ENCODE measurements at regions not wholly inside any gene's neighbourhood (a gene's known extent, or its start where the extent isn't known, plus 50 kb on each side); places are given as distances from the start of the nearest gene placed in this dataset.
"Not testable (repeated sequence)": the region's sequence is repeated elsewhere in the genome, so short reads cannot be mapped to it uniquely, and the experiment has no call there.

GRCh38 chrX:74251006-74251930 lies 52.7 kb upstream of the ZCCHC13 start:
- DNase-seq = no peak

GRCh38 chrX:74250574-74250973 lies 53.4 kb upstream of the ZCCHC13 start:
- DNase-seq = no peak

GRCh38 chrX:74249963-74250362 lies 54.0 kb upstream of the ZCCHC13 start:
- no peak for DNase-seq

- DNase-seq = no peak
Measured at GRCh38 chrX:74248889-74249288, 55.1 kb upstream of the ZCCHC13 start.

GRCh38 chrX:74246524-74246923 lies 57.5 kb upstream of the ZCCHC13 start:
- DNase-seq = no peak

- no peak for DNase-seq
Measured at GRCh38 chrX:74242484-74243138, 61.4 kb upstream of the ZCCHC13 start.

DNA sequence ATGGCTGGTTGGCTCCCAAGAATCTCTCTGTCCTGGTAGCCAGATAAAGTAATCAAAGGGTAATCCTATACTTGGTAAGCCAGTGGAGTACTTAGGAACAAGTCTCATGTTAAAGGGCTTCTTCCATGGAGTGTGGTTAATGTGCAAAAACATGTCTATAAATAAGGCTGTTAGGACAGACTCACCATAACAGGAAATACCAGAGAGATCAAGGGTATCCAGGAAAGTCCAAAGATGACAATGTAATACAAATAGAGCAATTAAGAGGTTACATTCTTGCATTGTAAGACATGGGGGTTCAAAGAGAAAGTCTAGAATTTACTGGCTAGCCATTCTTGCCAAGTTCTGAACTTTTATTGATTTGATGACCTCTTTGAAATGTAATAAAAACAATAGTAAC lies 61.9 kb upstream of the ZCCHC13 start:
- no peak for DNase-seq

GRCh38 chrX:74238771-74239170 lies 65.2 kb upstream of the ZCCHC13 start:
- DNase-seq = no peak

DNA sequence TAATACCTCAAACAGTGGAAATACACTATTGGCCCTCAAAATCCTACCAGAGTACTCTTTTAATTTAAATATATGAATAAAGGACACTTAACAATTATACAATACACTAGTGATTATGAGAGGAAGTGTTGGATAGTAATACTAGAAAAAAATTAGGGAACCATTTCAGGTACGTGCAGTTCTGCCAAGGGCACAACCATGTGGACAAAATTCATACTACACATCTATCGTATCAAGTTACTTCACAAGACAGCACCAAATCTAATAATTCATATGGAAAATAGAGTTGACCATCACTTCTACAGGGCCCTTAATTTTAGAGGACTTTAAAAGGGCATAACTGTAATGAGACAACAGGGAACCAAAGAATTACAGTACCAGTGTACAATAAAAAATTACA lies 69.2 kb upstream of the ZCCHC13 start:
- DNase-seq = no peak

GRCh38 chrX:74232859-74233258 lies 71.1 kb upstream of the ZCCHC13 start:
- peak; percentile 19 for DNase-seq

DNA sequence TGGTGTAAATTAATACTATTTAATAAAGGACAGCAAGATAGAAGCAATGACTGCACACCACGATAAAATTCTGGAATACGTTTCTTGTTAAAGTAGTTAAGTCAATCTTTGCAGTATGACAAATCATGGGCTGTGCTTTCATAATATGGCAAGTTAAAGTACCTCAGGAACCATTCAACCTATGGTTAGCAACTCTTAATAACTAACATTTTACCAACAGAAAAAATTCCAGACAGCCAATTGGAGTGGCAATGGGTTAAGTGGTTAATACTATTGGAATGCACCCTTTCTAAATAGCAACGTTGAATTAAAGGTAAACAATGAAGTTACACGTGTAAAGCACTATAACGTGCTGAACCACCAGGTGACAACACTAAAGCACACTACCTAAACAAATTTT lies 72.4 kb upstream of the ZCCHC13 start:
- no peak for DNase-seq

- DNase-seq = no peak
Measured at GRCh38 chrX:74230094-74230493, 73.9 kb upstream of the ZCCHC13 start.

DNA sequence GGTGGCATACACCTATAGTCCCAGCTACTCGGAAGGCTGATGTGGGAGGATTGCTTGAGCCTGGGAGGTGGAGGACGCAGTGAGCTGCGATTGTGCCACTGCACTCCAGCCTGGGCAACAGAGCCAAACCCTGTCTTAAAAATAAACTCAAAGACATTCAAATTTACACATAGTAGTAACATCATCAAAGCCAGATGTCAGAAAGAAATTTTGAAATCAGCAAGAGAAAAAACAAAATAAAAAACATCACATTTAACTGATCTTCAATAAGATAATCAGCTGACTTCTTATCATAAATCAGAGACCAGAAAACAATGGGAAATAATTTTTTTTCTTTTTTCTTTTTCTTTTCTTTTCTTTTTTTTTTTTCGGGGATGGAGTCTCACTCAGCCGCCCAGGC lies 78.9 kb upstream of the ZCCHC13 start:
- no peak for DNase-seq

DNA sequence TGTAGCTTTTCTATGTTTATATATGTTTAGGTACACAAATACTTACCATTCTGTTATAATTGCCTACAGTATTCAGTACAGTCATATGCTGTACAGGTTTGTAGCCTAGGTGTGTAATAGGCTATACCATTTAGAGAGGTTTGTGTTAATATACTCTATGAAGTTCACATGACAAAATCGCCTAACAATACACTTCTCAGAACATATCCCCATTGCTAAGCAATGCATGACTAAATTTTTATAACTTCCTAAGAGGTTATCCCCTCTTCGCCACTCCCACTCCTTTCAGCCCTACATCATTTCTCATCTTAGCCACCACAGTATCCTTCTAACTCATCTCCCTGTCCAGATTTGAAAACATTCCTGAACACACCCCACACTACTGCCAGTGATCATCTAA lies 83.7 kb upstream of the ZCCHC13 start:
- no peak for DNase-seq

- DNase-seq = no peak
Measured at GRCh38 chrX:74218895-74219294, 85.1 kb upstream of the ZCCHC13 start.

- no peak for DNase-seq
Measured at GRCh38 chrX:74216421-74216820, 87.6 kb upstream of the ZCCHC13 start.

DNA sequence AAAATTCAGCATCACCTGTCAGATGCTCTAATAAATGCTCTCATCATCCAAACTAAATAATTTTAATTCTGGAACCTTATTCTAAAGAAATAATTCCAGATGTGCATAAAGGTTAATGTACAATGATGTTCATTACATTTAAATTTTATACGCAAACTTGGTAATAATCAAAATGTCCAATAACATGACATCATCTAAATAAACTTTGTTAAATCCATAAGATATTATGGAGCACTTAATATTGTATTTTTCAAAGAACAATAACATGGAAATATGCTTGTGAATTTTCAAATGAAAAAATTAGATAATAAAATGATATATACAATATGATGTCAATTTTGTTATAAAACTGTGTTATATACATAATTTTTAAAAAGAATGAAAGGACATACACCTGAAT lies 92.1 kb upstream of the ZCCHC13 start:
- no peak for DNase-seq

DNA sequence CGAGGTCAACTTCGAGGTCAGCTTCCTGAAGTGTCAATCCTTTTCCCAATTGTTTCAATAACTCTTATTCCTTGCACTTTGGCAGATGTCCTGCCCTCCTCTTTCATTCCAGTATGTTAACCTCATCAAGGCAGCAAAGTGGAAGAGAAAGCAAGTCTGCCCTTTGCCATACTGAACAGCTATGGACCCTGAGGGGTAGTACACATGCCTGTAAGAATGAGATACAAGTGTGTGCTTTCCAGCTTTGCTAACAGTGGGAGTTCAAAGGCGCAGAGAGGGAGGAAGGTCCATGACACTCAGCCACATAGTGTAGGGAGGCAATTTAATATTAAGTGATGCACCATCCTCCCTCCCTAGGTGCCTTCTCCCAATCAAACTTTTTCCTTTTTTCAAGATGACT lies 96.4 kb upstream of the ZCCHC13 start:
- no peak for DNase-seq

DNA sequence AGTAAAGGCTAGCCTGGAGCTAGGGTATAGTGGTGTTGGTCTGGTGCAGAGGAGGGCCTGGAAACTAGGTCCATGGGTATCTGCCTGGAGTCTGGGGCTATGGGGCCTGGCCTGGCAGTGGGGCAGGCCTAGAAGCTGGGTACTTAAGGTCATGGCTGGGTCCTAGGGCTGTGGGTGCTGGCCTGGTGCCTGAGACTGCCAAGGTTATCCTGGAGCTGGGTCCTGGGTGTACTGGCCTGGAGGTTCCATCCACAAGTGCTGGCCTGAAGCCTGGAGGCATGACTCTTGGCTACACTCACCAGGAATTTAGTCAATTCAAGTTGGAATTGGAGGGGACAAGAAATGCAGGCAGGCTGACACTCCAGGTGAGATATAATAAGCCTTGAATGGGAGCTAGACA lies 108.4 kb upstream of the ZCCHC13 start:
- DNase-seq = no peak

DNA sequence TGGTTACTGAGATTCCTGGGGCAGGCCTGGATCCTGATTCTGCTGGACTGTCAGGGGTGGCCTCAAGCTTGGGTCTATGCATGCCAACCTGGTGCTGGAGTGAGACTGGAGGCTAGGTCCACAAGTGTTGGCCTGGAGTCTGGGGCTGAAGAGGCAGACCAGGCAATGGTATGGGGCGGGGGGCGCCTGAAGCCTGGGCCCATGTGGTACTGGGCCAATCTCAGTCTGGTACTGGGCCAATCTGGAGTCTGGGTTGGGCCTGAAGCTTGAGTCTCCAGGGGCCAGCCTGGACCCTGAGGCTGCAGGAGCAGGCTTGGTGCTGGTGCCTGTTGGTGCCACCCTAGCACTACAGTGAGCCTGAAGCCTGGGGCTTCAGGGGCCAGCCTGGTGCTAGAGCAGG lies 108.9 kb upstream of the ZCCHC13 start:
- no peak for DNase-seq

DNA sequence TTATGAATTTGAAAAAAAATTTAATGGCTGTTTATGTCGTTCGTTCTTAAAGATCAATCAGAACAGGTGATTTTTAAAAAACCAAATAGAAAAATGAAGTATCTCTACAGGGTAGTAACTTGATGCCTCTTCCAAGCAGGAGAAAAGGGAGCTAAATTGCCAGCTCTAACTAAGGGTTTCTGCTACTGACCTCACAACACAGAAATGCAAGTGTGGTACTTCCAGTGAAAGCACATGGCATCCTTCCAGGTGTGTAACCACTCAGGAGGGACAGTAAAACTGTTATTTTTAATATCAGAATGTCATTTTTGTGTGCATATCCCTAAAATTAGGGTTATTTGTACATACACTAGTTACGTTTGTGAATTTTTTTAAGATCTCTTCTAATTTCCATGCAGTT lies 116.8 kb upstream of the ZCCHC13 start:
- no peak for DNase-seq

DNA sequence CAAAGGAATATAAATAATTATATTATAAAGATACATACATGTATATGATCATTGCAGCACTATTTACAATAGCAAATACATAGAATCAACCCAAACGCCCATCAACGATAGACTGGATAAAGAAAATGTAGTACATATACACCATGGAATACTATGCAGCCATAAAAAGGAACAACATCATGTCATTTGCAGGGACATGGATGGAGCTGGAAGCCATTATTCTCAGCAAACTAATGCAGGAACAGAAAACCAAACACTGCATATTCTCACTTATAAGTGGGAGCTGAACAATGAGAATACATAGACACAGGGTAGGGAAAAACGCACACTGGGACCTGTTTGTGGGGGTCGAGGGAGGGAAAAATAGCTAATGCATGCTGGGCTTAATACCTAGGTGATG lies 120.9 kb upstream of the ZCCHC13 start:
- not testable (repeated sequence) for DNase-seq

DNA sequence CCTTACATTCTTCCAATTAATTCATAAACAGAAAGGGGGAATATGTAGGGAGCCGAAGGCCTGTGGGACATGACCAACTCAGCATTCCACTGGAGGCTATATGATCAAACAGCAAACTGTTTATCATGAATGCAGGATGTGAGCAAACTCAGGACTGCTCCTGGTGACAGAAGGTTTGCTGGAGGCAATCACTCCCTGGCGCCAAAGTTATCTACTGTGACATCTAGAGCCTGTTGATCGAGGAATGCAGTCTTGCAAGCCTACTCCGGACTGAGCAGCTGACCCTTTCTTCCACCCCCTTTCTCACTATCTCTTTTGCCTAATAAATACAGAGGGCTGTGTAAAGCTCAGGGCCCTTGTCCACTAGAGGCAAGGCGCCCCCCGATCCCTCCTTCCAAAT lies 122.0 kb upstream of the ZCCHC13 start:
- DNase-seq = not testable (repeated sequence)

DNA sequence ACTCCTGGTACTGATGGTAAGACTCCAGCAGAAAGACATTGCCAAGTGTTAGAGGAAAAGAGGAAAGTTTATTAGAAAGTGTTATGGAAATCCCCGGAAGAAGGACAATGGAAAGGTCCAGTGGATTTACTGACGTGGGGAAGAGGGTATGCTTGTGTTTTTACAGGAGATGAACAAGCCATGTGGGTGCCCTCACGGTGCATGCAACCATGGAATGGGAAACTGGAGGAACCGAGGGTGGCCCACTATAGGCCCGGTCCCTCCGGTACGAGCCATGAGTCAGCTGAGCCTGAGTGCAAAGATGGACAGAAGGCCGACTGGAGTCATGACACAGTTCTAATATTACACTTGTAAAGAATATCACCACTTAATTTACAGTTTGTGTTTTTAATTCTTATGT lies 123.3 kb upstream of the ZCCHC13 start:
- DNase-seq = no peak

DNA sequence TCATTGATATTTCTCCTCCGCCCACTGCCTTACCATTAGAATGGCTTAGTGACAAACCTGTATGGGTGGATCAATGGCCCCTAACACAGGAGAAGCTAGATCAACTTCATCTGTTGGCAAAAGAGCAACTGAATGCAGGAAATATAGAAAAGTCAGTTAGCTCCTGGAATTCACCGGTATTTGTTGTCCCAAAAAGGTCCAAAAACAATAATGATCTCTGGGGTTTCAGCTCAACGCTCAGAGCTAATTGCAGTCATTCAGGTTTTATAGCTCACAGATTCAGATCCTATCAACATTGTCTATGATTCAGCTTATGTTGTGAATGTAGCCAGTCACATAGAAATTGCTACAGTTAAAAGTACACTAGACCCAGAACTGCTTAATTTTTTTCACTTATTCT lies 124.0 kb upstream of the ZCCHC13 start:
- DNase-seq = no peak
